ENCODE measurements at regions not wholly inside any gene's neighbourhood (a gene's known extent, or its start where the extent isn't known, plus 50 kb on each side); places are given as distances from the start of the nearest gene placed in this dataset.

DNA sequence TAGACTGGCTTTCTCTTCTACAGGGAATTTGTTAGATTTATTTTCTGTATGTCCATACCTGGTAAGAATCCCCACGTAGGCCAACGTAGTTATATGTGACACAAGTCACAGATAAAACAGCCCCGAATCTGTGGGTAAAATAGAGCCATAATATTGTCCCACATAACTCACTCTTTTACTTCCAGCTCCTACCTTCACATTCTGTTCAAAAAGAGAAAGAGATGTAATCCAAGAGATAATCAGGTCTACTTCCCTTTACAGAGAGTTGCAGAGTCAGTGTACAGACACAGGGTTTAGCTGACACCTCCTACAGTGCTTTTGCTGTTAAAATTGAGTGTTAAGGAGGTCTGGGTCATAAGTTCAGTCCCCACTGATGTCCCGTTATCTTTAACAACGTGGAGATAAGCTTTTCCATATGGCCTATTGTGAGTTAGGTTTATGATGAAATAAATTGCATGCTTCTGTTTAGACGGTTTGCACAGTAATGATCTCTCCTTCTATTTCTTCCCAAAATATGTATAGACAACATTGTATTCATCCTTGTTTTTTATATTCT lies 446.5 kb downstream of the ADAMTS20 start:
- TF ChIP-seq, protein P1, sequence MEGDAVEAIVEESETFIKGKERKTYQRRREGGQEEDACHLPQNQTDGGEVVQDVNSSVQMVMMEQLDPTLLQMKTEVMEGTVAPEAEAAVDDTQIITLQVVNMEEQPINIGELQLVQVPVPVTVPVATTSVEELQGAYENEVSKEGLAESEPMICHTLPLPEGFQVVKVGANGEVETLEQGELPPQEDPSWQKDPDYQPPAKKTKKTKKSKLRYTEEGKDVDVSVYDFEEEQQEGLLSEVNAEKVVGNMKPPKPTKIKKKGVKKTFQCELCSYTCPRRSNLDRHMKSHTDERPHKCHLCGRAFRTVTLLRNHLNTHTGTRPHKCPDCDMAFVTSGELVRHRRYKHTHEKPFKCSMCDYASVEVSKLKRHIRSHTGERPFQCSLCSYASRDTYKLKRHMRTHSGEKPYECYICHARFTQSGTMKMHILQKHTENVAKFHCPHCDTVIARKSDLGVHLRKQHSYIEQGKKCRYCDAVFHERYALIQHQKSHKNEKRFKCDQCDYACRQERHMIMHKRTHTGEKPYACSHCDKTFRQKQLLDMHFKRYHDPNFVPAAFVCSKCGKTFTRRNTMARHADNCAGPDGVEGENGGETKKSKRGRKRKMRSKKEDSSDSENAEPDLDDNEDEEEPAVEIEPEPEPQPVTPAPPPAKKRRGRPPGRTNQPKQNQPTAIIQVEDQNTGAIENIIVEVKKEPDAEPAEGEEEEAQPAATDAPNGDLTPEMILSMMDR (IDR thresholded peaks at IDR 0.05): no peak
- no peak for TF ChIP-seq POLR2A (IDR thresholded peaks at IDR 0.05)

Data from tibial nerve (tissue), 3 donors.